ENCODE measurements at regions not wholly inside any gene's neighbourhood (a gene's known extent, or its start where the extent isn't known, plus 50 kb on each side); places are given as distances from the start of the nearest gene placed in this dataset.

- Histone ChIP-seq H3K27me3 (no peaks in the 10 kb centered on the region), H3K27ac (no peak overlapping the region), H3K9me3 (no peaks in the 10 kb centered on the region), H3K4me1 (no peaks in the 10 kb centered on the region), H3K4me3 (no peak overlapping the region), H3K36me3 (no peaks in the 10 kb centered on the region)
- 23% methylated on average over 2 of the region's 2 CpGs for WGBS
- no peak for TF ChIP-seq EP300 (IDR thresholded peaks at IDR 0.05)
- TF ChIP-seq CTCF (IDR thresholded peaks at IDR 0.05) = no peak
- TF ChIP-seq POLR2A (IDR thresholded peaks at IDR 0.05) = no peak
- TF ChIP-seq POLR2AphosphoS5 (IDR thresholded peaks at IDR 0.05) = no peak
- DNase-seq (ENCODE audit: low spot score in 2 of 2) = no peak
These were observed 693.8 kb downstream of the BCL11B start for GRCh38 chr14:98578204-98578603.

GRCh38 chr14:98579140-98579539 lies 692.9 kb downstream of the BCL11B start:
- H3K36me3 ChIP-seq = no peaks in the 10 kb centered on the region
- no peaks in the 10 kb centered on the region for H3K4me1 ChIP-seq
- no peak overlapping the region for H3K27ac ChIP-seq
- no peaks in the 10 kb centered on the region for H3K9me3 ChIP-seq
- H3K4me3 ChIP-seq = no peak overlapping the region
- no peaks in the 10 kb centered on the region for H3K27me3 ChIP-seq
- no peak for TF ChIP-seq CTCF (IDR thresholded peaks at IDR 0.05)
- TF ChIP-seq EP300 (IDR thresholded peaks at IDR 0.05) = no peak
- TF ChIP-seq POLR2A (IDR thresholded peaks at IDR 0.05) = no peak
- no peak for TF ChIP-seq POLR2AphosphoS5 (IDR thresholded peaks at IDR 0.05)
- DNase-seq (ENCODE audit: low spot score in 2 of 2) = no peak
- 75% methylated on average over 1 of the region's 1 CpG for WGBS

GRCh38 chr14:98580131-98580678 lies 691.8 kb downstream of the BCL11B start:
- H3K4me3 ChIP-seq = no peak overlapping the region
- H3K27me3 ChIP-seq = no peaks in the 10 kb centered on the region
- no peak overlapping the region for H3K27ac ChIP-seq
- TF ChIP-seq EP300 (IDR thresholded peaks at IDR 0.05) (no peak), POLR2A (IDR thresholded peaks at IDR 0.05) (no peak), POLR2AphosphoS5 (IDR thresholded peaks at IDR 0.05) (no peak), CTCF (IDR thresholded peaks at IDR 0.05) (no peak)
- no peaks in the 10 kb centered on the region for H3K36me3 ChIP-seq
- DNase-seq (ENCODE audit: low spot score in 2 of 2) = no peak
- H3K9me3 ChIP-seq = no peaks in the 10 kb centered on the region
- WGBS = 1% methylated on average over 3 of the region's 3 CpGs
- no peaks in the 10 kb centered on the region for H3K4me1 ChIP-seq

- H3K9me3 ChIP-seq = no peaks in the 10 kb centered on the region
- no peak overlapping the region for H3K4me3 ChIP-seq
- DNase-seq (ENCODE audit: low spot score in 2 of 2) = no peak
- WGBS = 45% methylated on average over 7 of the region's 7 CpGs
- no peaks in the 10 kb centered on the region for H3K4me1 ChIP-seq
- H3K36me3 ChIP-seq = no peaks in the 10 kb centered on the region
- TF ChIP-seq POLR2A (IDR thresholded peaks at IDR 0.05) (no peak), EP300 (IDR thresholded peaks at IDR 0.05) (no peak), CTCF (IDR thresholded peaks at IDR 0.05) (no peak), POLR2AphosphoS5 (IDR thresholded peaks at IDR 0.05) (no peak)
- H3K27me3 ChIP-seq = no peaks in the 10 kb centered on the region
- no peak overlapping the region for H3K27ac ChIP-seq
These were observed 689.7 kb downstream of the BCL11B start for GRCh38 chr14:98582276-98582675.

- Histone ChIP-seq H3K27me3 (no peaks in the 10 kb centered on the region), H3K4me1 (no peaks in the 10 kb centered on the region), H3K27ac (no peak overlapping the region), H3K36me3 (no peaks in the 10 kb centered on the region), H3K9me3 (no peaks in the 10 kb centered on the region), H3K4me3 (no peak overlapping the region)
- no peak for DNase-seq (ENCODE audit: low spot score in 2 of 2)
- TF ChIP-seq CTCF (IDR thresholded peaks at IDR 0.05) = no peak
- TF ChIP-seq POLR2A (IDR thresholded peaks at IDR 0.05) = no peak
- no peak for TF ChIP-seq POLR2AphosphoS5 (IDR thresholded peaks at IDR 0.05)
- no peak for TF ChIP-seq EP300 (IDR thresholded peaks at IDR 0.05)
- WGBS = 50% methylated on average over 6 of the region's 6 CpGs
These were observed 680.8 kb downstream of the BCL11B start for GRCh38 chr14:98591161-98591560.

Measured in suprapubic skin (tissue), 4 donors.